ENCODE measurements at regions not wholly inside any gene's neighbourhood (a gene's known extent, or its start where the extent isn't known, plus 50 kb on each side); places are given as distances from the start of the nearest gene placed in this dataset.

- TF ChIP-seq CTCF (IDR thresholded peaks at IDR 0.05) = no peak
- TF ChIP-seq POLR2A (IDR thresholded peaks at IDR 0.05) = no peak
Observed at GRCh38 chr3:96538186-96538585, 276.2 kb upstream of the EPHA6 start.
